ENCODE measurements at regions not wholly inside any gene's neighbourhood (a gene's known extent, or its start where the extent isn't known, plus 50 kb on each side); places are given as distances from the start of the nearest gene placed in this dataset.

- no peak for DNase-seq
These were observed 129.6 kb upstream of the PRLR start for GRCh38 chr5:35359859-35360258.

GRCh38 chr5:35357973-35358372 lies 127.7 kb upstream of the PRLR start:
- no peak for DNase-seq

GRCh38 chr5:35356725-35357124 lies 126.4 kb upstream of the PRLR start:
- no peak for DNase-seq

- DNase-seq = no peak
These were observed 124.5 kb upstream of the PRLR start for GRCh38 chr5:35354751-35355150.

GRCh38 chr5:35345222-35345621 lies 114.9 kb upstream of the PRLR start:
- no peak for DNase-seq

- DNase-seq = no peak
These were observed 112.4 kb upstream of the PRLR start for GRCh38 chr5:35342664-35343063.

- no peak for DNase-seq
These were observed 110.9 kb upstream of the PRLR start for GRCh38 chr5:35341189-35341588.

- DNase-seq = no peak
These were observed 109.4 kb upstream of the PRLR start for GRCh38 chr5:35339616-35340100.

GRCh38 chr5:35339006-35339405 lies 108.7 kb upstream of the PRLR start:
- DNase-seq = no peak

GRCh38 chr5:35338157-35338453 lies 107.8 kb upstream of the PRLR start:
- DNase-seq = no peak

GRCh38 chr5:35337340-35338156 lies 107.3 kb upstream of the PRLR start:
- DNase-seq = no peak

GRCh38 chr5:35336230-35336629 lies 105.9 kb upstream of the PRLR start:
- DNase-seq = no peak

- DNase-seq = no peak
These were observed 105.5 kb upstream of the PRLR start for GRCh38 chr5:35335752-35336151.

GRCh38 chr5:35333366-35333765 lies 103.1 kb upstream of the PRLR start:
- no peak for DNase-seq

GRCh38 chr5:35331956-35332950 lies 102.0 kb upstream of the PRLR start:
- no peak for DNase-seq

- no peak for DNase-seq
These were observed 95.5 kb upstream of the PRLR start for GRCh38 chr5:35325836-35326235.

- no peak for DNase-seq
These were observed 94.4 kb upstream of the PRLR start for GRCh38 chr5:35324679-35325078.

- no peak for DNase-seq
These were observed 93.9 kb upstream of the PRLR start for GRCh38 chr5:35324201-35324600.

GRCh38 chr5:35320029-35320428 lies 89.7 kb upstream of the PRLR start:
- no peak for DNase-seq

GRCh38 chr5:35319333-35320002 lies 89.2 kb upstream of the PRLR start:
- DNase-seq = no peak

- DNase-seq = no peak
These were observed 87.3 kb upstream of the PRLR start for GRCh38 chr5:35317586-35317985.

- no peak for DNase-seq
These were observed 86.5 kb upstream of the PRLR start for GRCh38 chr5:35316611-35317274.

- no peak for DNase-seq
These were observed 83.0 kb upstream of the PRLR start for GRCh38 chr5:35313291-35313690.

All from SW 1271 (cell line).